C1 segment of cervical spinal cord (tissue), 14 donors: ENCODE measurements at regions not wholly inside any gene's neighbourhood (a gene's known extent, or its start where the extent isn't known, plus 50 kb on each side); places are given as distances from the start of the nearest gene placed in this dataset.

ENCODE experiments used
- DNase-seq, 14 donors: peaks; one replicate each; lab custom pipeline; 2025; lab: John Stamatoyannopoulos, UW

DNA sequence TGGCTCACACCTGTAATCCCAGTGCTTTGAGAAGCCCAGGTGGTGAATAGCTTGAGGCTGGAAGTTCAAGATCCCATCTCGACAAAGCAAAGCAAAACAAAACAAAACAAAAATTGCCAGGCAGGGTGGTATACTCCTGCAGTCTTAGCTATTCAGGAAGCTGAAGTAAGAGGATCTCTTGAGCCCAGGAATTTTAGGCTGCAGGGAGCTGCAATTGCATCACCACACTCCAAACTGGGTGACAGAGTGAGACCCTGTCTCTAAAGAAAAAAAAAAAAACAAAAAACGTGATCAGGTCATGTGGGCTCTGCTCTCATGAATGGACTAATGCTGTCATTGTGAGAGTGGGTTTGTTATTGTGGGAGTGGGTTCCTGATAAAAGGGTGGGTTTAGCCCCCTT lies 409.1 kb downstream of the NPIPA7 start:
- no peak for DNase-seq

DNA sequence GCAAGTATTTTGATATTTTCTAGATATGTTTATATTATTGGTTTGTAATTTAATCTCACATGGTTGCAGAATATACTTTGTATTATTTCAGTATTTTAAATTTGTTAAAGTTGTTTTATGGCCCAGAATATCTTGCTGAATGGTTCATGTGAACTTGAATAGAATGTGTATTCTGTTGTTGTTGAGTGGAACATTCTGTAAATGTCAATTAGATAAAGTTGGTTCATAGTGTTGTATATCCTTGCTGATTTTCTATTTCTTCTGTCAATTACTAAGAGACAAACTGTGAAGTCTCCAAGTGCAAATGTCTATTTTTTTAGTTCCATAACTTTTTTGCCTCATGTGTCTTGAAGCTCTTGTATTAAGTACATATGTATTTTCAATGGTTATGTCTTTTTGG lies 411.7 kb downstream of the NPIPA7 start:
- DNase-seq = no peak

DNA sequence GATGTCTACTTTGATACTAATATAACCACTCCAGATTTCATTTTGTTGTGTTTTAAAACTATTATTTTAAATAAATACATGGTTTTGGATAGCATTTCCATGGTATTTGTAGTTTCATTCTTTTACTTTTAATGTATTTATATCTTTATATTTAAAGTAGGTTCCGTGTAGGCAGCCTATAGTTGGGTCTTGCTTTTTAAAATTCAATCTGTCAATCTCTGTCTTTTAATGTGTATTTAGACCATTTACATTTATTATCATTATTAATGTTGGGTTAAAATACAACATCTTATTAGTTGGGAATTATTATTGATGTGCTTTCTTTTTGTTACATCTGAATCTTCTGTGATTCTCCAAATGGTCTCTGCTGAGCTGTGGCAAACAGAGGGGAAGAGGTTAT lies 412.1 kb downstream of the NPIPA7 start:
- no peak for DNase-seq

DNA sequence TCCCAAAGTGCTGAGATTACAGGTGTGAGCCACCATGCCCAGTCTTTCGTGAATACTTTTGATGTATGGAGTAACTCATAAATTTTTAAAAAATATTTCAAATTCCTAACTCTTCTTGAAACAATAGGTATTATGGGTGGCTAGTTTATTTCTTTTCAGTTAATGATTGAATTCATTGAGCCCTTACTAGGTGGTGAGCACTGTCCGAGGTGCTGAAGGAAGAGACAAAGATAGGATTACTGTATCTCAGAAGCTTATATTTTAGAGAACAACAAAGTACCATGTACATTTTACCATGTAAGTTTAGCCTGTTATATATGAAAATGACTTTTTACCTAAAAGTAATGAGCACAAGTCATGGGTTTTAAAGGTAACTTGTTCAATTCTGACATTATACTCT lies 418.3 kb downstream of the NPIPA7 start:
- no peak for DNase-seq

DNA sequence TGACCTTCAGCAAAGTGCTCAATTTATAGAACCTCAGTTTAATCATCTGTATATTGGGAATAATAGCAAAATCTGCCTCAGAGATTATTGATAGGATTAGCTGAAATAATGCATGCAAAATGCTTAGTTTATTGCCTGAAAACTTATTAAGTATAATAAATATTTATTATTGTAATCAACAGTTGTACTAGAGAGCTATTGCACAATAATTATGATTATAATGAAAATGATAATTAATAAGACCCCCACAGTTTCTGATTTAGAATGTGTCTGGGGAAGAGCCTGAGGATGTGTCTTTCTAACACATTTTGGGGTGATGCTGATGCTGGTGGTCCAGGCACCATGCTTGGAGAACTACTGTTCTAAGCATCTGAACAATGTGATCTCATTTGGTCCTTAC lies 419.6 kb downstream of the NPIPA7 start:
- no peak for DNase-seq

DNA sequence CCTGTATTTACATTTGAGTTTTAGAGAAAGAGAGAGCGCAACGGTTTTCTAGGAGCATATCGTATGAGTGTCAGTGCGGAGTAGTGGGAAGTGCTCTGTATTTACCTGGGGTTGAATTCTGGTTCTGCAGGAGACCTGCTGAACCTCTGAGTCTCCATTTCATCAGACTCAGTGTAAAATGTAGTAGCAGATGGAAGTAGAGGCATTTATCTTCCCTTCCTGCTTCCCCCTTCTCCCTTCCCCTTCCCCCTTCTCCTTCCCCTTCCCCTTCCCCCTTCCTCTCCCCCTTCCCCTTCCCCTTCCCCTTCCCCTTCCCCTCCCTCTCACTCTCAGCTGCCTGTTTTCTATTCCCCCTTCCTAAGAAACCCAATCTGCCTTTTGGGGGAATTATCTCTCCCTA lies 426.9 kb downstream of the NPIPA7 start:
- DNase-seq = no peak

DNA sequence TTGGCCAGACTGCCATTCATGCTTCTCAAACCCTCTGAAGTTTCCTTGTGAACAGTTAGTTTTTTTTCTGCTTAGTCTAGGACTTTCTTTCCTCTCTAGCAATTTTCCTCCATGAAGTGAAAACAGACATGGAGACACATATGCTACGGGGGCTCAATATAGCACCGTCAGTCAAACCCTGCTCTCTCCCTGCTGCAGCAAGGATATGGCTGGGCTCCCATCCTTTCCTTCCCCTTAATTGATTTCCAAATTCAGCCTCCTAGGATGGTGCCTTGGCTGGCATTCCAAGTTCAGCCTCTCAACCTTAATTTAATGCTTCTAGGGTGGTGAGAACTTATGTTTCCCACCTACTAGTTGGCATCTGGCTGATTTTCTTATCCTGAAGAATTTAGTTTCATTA lies 436.7 kb downstream of the NPIPA7 start:
- no peak for DNase-seq

DNA sequence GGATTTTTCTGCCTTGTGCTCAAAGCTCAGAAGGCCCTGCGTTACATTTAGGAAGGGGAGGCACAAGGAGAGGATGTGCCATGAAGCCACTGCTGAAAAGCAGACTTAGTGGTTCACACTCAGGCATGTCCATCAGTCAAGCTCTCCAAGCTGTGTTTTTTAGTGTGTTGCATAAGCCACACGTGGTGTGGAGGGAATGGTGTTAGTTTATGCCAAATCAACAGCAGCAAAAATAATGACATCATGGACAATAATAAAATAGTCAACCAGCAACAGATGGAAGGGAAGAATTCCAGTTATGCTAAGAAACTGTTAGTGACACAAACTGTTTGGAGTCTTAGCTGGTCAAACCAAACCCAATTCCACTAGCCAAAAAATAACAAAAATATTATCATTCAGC lies 438.3 kb downstream of the NPIPA7 start:
- no peak for DNase-seq

DNA sequence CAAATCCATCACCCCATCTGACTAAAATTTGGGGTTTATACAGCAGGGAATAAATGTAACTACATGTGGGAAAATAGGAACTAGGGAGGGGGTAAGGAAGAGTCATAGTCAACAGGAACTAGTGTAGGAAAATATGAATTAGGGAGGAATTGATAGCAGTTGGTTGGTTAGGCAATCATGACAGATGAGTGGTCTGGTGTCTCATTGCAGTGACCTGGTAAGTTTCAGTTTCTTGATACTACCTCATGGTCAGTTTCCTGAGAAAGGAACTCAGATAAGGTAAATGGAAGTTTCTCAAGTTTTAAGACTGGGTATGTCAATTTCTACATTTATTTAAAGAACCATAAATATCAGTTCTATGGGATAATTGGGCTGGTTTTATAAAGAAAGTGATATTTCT lies 442.3 kb downstream of the NPIPA7 start:
- no peak for DNase-seq

DNA sequence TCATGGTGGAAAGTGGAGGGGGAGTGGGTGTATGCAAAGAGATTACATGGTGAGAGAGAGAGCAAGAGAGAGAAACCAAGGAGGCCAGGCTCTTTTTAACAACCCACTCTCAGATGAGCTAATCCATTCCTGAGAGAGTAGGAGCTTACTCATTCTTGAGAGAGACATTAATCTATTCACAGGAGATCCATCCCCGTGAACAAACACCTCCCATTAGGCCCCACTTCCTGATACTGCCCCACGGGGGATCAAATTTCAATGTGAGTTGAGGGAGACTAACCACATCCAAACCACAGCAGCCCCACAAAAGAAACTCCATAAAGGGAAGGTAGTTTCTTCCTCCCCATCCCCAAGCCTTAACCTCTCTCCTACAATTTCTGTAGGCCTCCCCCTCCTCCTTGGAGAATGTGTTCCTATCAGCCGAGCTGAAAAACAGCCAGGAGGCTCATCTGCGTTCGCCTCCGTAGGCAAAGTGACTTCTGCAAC lies 450.0 kb downstream of the NPIPA7 start:
- DNase-seq = no peak

DNA sequence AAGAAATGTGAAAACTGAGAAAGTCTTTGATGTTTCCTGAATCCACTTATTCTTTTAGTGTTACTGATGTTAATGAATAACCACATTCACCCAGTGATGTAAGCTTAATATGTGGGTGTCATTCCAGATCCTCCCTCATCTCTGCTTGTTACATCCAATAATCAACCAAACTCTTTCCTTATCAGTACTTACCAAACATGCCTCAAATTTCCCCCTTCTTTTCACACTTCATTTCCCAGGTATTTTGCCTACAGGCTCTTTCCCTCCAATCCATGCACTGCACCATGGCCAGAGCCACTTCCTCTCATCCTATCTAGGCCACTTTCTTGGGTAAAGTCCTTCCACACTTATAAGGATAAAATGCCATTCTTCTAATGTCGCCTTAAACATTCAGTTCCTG lies 451.5 kb downstream of the NPIPA7 start:
- DNase-seq = no peak

DNA sequence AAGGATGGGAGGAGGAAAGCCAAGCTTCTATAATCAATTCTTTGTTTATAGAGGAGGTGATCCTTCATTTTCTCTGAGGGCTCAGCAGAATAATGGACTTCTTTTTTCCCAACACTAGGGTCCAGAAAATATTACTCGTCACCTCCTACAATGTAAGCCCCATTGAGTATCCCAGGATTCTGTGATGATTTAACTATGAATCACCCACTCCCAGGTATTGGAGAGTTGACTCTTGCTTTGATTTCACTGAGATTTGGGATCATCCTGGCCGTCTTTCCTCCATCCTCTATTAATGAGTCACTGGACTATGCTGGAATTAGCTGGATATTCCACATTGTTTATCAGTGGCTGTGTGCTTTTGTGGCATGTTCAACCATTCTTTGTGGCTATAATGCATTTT lies 452.0 kb downstream of the NPIPA7 start:
- DNase-seq = no peak

DNA sequence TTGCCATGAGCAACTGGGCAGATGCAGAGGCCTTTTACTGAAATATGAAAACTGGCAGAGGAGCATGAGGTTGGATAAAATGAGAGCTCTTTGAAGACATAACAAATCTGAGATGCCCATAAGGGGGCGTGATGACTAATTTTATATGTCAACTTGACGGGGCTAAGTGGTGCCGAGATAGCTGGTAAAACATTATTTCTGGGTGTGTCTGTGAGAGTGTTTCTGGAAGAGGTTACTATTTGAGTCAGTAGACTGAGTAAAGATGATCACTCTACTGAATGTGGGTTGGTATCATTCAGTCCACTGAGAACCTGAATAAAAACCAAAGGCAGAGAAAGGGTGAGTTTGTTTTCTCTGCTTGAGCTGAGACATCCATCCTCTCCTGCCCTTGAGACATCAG lies 454.2 kb downstream of the NPIPA7 start:
- no peak for DNase-seq

DNA sequence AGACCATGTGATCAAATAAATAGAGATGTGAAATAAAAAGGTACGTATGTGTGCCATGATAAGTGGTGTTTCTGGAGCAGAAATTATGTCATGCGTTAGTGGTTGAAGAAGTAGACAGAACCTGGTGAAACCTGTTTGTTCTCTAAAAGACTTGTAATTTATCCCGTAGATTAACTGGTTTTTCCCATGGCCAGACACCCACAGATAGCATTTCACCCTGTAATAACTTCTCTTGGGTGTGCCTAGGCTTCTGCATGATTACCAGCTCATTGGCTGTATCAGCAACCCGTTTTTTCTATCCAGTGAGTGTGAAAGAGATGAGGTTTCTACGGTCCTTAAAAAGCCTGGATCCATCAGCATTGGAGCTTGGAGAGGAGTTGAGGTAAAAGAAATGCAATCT lies 471.3 kb downstream of the NPIPA7 start:
- no peak for DNase-seq

DNA sequence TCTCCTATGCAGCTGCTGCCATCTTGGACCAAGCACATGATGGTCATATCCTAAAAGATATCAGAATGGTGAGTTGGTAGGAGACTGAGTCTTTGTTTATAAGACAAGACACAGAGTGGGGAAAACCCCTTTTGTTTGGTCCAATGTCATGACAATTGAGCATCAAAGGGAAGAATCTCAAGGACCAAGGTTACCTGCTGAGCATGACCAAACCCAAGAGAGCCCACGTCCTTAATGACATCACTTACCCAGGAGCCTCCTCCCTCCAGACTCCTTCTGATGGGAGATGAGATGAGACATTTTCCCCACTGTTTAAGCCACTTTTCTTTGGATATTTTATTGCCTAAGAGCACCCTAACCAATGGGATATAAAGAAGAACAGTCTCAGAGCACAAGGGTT lies 478.1 kb downstream of the NPIPA7 start:
- no peak for DNase-seq

DNA sequence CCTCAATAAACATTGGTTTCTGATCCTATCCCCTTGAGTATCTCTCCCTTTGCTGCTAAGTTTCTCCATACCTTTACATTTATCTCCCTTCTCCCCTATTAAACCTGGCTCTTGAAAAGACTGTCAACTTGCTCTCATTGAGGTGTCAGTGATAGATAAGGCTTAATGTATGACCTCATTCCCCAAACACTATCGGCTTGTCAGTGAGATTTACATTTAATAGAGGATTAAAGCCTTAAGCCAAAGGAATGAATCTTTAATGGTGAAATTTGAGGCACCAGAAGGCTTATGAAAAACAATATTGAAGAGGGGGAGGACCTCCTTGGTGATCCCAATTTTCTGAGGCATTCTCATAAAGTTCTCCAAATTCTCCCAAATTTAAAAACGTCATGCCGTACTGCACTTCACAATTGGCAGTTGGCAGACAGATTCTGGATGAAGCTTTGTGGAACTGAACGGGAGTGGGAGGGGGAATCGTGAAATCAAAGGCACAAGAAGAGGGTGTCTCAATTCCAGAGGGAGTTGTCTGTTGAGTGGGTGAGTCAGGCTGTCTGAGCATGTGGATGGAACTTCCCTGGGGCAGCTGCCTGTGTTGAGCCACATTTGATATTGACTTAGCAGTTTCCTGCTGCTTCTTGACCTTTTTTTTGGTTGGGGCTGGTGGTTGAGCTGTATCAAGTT lies 478.8 kb downstream of the NPIPA7 start:
- no peak for DNase-seq

DNA sequence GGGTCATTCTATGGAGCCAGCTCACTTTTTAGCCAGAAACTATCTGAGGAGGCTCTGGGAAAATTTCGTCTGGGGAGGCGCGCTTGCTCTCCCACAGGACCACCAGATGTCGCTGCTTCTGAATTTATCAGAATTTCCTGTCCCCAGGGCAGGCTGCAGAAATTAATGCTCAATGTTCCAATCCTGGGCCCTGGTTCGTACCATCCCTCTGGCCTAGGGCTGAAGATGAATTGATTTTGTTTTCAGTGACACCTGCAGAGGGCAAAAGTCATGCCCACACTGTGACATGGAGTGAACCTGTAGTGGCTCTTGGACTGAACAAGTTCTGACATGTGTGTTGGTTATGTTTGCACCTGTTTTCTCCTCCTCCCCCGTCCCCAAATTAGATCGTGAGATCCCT lies 482.6 kb downstream of the NPIPA7 start:
- peak in 10 of 14 donors; percentile 1 to 29 (median 6) for DNase-seq

DNA sequence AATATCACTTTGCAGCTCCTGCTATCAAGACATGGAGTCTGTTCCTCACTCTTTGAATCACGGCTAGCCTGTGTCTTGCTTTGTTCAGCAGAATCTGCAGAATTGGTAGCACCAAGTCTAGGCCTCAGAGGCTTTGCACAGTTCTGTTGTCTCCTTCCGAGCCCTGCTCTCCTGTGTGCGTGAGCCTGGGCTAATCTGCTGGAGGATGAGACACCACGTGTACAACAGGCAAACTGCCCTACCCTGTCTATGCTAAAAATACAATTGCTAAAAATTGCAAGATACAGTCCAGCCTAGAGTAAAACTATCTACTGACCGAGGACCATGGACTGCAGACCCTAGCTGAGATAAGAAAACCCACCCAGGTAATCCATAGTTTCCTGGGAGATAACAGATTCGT lies 484.7 kb downstream of the NPIPA7 start:
- DNase-seq = no peak

DNA sequence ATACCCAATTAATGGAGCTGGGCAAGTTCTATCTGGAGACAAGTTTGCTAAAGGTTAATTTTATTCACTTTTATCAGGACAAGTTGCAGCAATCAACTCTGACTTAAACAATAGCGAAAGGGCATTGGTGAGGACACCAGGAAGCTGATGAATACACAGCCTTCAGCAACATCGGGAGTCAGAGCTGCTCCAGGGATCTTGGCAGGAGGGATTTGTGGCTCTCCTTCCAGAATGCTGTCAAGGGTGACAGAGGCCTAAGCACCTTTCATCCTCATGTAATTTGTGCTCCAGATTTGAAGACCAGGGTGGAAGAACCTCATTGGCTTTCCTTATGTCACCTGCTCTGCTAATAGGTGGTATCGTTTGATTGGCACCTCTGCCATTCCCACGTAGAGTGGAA lies 485.6 kb downstream of the NPIPA7 start:
- DNase-seq = no peak

DNA sequence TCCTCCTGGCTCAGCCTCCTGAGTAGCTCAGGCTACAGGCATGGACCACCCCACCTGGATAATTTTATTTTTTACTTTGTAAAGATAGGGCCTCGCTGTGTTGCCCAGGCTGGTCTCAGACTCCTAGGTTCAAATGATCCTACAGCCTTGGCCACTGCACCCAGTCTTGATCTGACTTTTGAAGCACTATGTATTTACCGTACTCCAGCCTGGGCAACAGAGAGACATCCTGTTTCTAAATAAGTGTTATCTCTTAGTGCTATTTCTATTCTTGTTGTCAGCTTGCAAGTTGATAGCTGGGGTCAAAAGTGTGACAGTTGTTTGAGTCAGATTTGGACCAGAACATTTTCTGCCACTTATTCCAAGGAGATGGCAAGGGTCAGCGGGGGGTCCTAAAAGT lies 486.4 kb downstream of the NPIPA7 start:
- no peak for DNase-seq

DNA sequence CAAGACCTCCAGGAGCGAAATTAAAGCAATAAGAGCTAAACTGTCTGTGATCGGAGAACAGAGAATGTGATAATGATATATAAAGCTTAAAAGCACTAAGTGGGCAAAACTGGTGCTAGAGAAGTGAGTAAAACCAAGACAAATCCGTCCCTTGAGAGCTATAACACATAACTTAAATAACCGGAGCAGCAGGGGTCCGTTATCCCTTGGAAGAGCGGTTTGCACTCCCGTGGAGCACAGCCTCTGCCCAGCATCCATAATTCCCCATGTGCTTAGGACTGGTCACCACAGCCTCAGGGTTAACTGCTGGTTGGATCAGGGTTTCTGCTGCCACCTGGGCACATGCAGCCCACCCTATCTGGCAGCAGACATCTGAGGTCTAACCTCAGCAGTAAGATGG lies 489.0 kb downstream of the NPIPA7 start:
- DNase-seq = no peak

DNA sequence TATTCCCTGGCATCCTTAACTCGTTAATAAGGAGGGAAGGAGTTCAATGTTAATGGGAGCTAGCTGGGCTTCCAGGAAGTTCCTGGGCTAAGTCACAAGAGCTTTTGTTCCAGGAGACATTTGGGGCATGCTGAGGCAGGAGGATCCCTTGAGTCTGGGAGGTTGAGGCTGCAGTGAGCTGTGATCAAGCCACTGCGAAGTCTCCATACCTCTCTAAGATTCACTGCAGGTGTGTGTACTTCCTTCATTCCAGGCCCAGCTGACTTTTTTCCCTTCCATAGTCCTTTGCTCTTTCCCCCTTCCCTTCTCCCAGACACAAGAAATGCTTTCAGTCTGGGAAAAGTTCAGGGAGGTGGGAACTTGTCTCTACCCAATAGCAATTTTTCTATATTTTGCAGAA lies 489.8 kb downstream of the NPIPA7 start:
- no peak for DNase-seq

DNA sequence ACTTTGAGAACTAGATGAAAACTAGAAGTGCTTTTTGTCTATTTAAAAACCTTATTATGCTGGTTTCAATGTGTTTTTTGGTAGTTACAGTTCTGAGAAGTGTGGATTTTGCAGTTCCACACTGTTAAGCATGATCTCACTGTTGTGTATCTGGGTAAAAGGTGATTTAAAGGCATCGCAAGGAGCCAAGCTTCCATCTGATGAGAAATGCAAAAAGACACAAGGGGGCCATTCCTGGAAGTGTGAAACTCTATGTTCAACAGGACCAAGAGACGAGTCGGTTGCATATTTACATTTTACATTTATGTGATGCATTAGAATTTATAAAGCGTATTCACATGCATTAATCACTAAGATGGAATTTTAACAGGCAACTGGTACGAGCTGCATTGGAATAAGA lies 490.8 kb downstream of the NPIPA7 start:
- DNase-seq = no peak

DNA sequence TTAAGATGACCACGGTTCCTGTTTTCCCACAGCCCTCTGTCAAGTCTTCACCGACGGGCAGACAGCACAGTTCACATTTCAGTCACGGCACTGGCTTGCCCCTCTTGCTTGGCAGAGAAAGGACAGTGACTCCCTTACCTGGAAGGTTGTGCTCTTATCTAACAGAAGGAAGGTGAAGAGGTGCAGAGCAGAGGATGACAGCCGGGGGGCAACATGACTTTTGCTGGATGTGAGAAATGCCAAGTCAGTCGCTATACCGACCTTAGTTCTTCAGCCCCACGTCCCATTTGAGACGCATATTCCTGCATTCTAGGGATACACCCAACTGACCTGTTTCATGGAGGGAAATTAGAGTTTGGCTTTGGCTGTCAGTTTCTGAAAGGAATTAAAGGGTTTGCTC lies 492.3 kb downstream of the NPIPA7 start:
- no peak for DNase-seq
